H1 (cell line): ENCODE measurements at regions not wholly inside any gene's neighbourhood (a gene's known extent, or its start where the extent isn't known, plus 50 kb on each side); places are given as distances from the start of the nearest gene placed in this dataset.

ENCODE experiments used
- BCL11A ChIP-seq, 2 experiments: IDR thresholded peaks; one replicate each; pipeline ENCODE4 v1.6.1; 2011; ENCODE audit warnings: low read depth in 2 of 2, low read length in 2 of 2, mild to moderate bottlenecking in 2 of 2
- CEBPB ChIP-seq: IDR thresholded peaks from 2 replicates; pipeline ENCODE4 v1.6.1; 2012; ENCODE audit warnings: low read depth, low read length
- CTCF ChIP-seq, 3 experiments: IDR thresholded peaks; 1 replicate in 2 of 3; 2 replicates in 1 of 3; pipeline versions ENCODE4 v1.5.1 to v1.6.1; 2011; ENCODE audit warnings: low read length in 3 of 3, mild to moderate bottlenecking in 3 of 3, inconsistent platforms in 2 of 3, low read depth in 1 of 3, moderate library complexity in 1 of 3; ENCODE audit not compliant: insufficient read depth in 1 of 3; ENCODE audit errors: control extremely low read depth in 1 of 3
- E2F6 ChIP-seq: IDR thresholded peaks from 2 replicates; pipeline ENCODE4 v1.6.1; 2012; ENCODE audit warnings: inconsistent platforms
- POLR2A ChIP-seq, 2 experiments: IDR thresholded peaks; 1 replicate in 1 of 2; 2 replicates in 1 of 2; pipeline ENCODE4 v1.6.1; 2011; ENCODE audit warnings: low read depth in 2 of 2, low read length in 2 of 2, mild to moderate bottlenecking in 2 of 2; ENCODE audit errors: control extremely low read depth in 1 of 2

GRCh38 chr16:59295993-59296736 lies 562.0 kb upstream of the GOT2 start:
- TF ChIP-seq POLR2A (IDR thresholded peaks at IDR 0.05; ENCODE audit: control extremely low read depth in 1 of 2, low read depth in 2 of 2, low read length in 2 of 2) (no peak), CTCF (IDR thresholded peaks at IDR 0.05; ENCODE audit: control extremely low read depth in 1 of 3, insufficient read depth in 1 of 3, low read depth in 1 of 3, low read length in 3 of 3) (no peak), CEBPB (no peak), E2F6 (no peak), BCL11A (IDR thresholded peaks at IDR 0.05; ENCODE audit: low read depth in 2 of 2, low read length in 2 of 2) (no peak)
